Heart right ventricle (tissue), 16 donors: ENCODE measurements at regions not wholly inside any gene's neighbourhood (a gene's known extent, or its start where the extent isn't known, plus 50 kb on each side); places are given as distances from the start of the nearest gene placed in this dataset.

Experiments used
- ATAC-seq, 8 donors: fragments of 200-7000 bp; cut with Tn5 transposase; one replicate each; pipeline ENCODE4 v1.9.1; 2020; ENCODE audit warnings: mild to moderate bottlenecking in 8 of 8, moderate library complexity in 8 of 8, moderate number of reproducible peaks in 1 of 8
- DNase-seq, 2 donors: peaks; one replicate each; pipeline ENCODE4 v3.0.0-alpha.2; 2020
- H3K27ac ChIP-seq, 10 donors: fragments of 200-600 bp; sonication (generic) in 2 of 10; one replicate each; pipeline versions ENCODE4 v1.5.0 to v1.8.0; 2020 to 2022; ENCODE audit warnings: mild to moderate bottlenecking in 3 of 10
- H3K27me3 ChIP-seq, 7 donors: fragments of 200-600 bp; one replicate each; pipeline ENCODE4 v1.8.0; 2021 to 2022; ENCODE audit warnings: mild to moderate bottlenecking in 2 of 7
- H3K36me3 ChIP-seq, 9 donors: fragments of 200-600 bp; sonication (generic) in 1 of 9; one replicate each; pipeline versions ENCODE4 v1.5.0 to v1.8.0; 2020 to 2022; ENCODE audit warnings: mild to moderate bottlenecking in 2 of 9
- H3K4me1 ChIP-seq, 9 donors: fragments of 200-600 bp; sonication (generic) in 1 of 9; one replicate each; pipeline versions ENCODE4 v1.5.0 to v1.8.0; 2020 to 2022; ENCODE audit warnings: mild to moderate bottlenecking in 4 of 9
- H3K4me3 ChIP-seq, 10 donors: fragments of 200-600 bp; sonication (generic) in 2 of 10; one replicate each; pipeline versions ENCODE4 v1.5.0 to v1.8.0; 2020 to 2022; ENCODE audit warnings: mild to moderate bottlenecking in 7 of 10, moderate library complexity in 2 of 10
- H3K9me3 ChIP-seq, 11 donors: fragments of 200-600 bp in 10 of 11; sonication (generic) in 2 of 11; one replicate each; pipeline versions ENCODE4 v1.5.0 to v1.8.0; 2013 to 2022; ENCODE audit warnings: mild to moderate bottlenecking in 2 of 11, control low read depth in 1 of 11, moderate library complexity in 1 of 11
- CTCF ChIP-seq, 9 donors: fragments of 200-600 bp; sonication (generic) in 2 of 9; IDR thresholded peaks; one replicate each; pipeline versions ENCODE4 v1.5.0 to v1.8.0; 2021 to 2022; ENCODE audit warnings: antibody characterized with exemption in 9 of 9, mild to moderate bottlenecking in 5 of 9, moderate library complexity in 1 of 9
- WGBS, 2 donors: extraction: QIAGEN DNeasy Blood & Tissue Kit; methylation state at CpG; one replicate each; pipeline ENCODE4 v1.1.7; 2013; ENCODE audit warnings: inconsistent platforms in 1 of 2; 5-methylcytosine and 5-hydroxymethylcytosine counted together
- intact Hi-C, 10 donors: fragments of 100-400 bp; cut with DNase I; formaldehyde crosslinking; loops; one replicate each; pipeline versions ENCODE4 v1.11.1 to v1.14.2; 2022
- donor health status: Arrhythmogenic right ventricular cardiomyopathy.
- donor health status: ischemic (EF 13 %, LVEDD 7.1; RV severe dilation, severe dysfunction).
- donor health status: healthy with polysubstance abuse.
- donor health status: DM: no; HTN: yes; CAD: no.
- donor health status: DM: no; HTN: no; CAD: no.
- donor health status: ischemic (EF 25% LVEDD 6.9; RV normal size, moderate dysfunction).
- donor health status: ischemic (EF 25% LVEDD 5.7; RV mildly dilated, moderate dysfunction).
- donor health status: healthy.
- donor health status: DM: yes; HTN: yes; CAD: no.
- donor health status: Ischemic cardiomyopathy.
- donor health status: ischemic (EF 35%, LVEDD 5.7; RV mildly dilated, moderate dysfunction).
- donor health status: nonischemic (EF 11% LVEDD 7.7; RV severe dilation, severe dysfunction).
- donor health status: DM: yes; HTN: yes; CAD: no.
- donor health status: PGD.
- donor health status: ischemic (EF 29% LVEDD 5.4; RV normal size, mild dysfunction).
- donor health status: nonischemic (EF 23%, LVEDD 6.1; RV moderate dilation, normal function).

DNA sequence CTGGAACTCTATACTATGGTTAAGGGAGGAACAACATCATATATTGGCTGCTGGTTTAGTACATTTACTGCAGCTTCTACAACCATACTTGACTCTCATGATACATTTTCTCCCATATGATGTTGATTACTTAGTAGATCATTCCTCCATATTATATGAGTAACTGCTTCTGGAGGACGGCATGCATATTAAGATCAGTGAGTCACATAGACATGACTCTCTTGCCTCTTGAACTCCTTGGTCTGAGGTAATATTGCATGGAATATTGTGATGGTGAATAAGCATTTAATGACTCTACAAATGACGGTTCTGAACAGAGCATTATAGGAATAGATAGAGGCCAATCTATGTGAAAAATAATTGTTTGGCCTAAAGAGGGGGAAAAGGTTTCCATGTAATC is 418.8 kb upstream of the SPHKAP start:
- Histone ChIP-seq H3K27me3 (no peaks in the 10 kb centered on the region), H3K27ac (no peak overlapping the region), H3K9me3 (no peaks in the 10 kb centered on the region), H3K4me1 (no peaks in the 10 kb centered on the region), H3K36me3 (no peaks in the 10 kb centered on the region), H3K4me3 (no peak overlapping the region)
- WGBS, 2 donors, result 81 to 90% methylated on average over 2 of the region's 2 CpGs
- no peak for ATAC-seq
- TF ChIP-seq CTCF (IDR thresholded peaks at IDR 0.05), result no peak
- no peak for DNase-seq
- intact Hi-C loops, result no loop called here

GRCh38 chr2:228599781-228600180 is 418.3 kb upstream of the SPHKAP start:
- no peak overlapping the region for H3K27ac ChIP-seq
- 84 to 90% methylated on average over 1 of the region's 1 CpG for WGBS, 2 donors
- no peaks in the 10 kb centered on the region for H3K27me3 ChIP-seq
- no peaks in the 10 kb centered on the region for H3K4me1 ChIP-seq
- no peak overlapping the region for H3K4me3 ChIP-seq
- DNase-seq (no peak), ATAC-seq (no peak)
- no peaks in the 10 kb centered on the region for H3K36me3 ChIP-seq
- intact Hi-C loops, result no loop called here
- no peak for TF ChIP-seq CTCF (IDR thresholded peaks at IDR 0.05)
- no peaks in the 10 kb centered on the region for H3K9me3 ChIP-seq

- Histone ChIP-seq H3K4me3 (no peak overlapping the region), H3K27me3 (no peaks in the 10 kb centered on the region), H3K4me1 (no peaks in the 10 kb centered on the region), H3K36me3 (no peaks in the 10 kb centered on the region), H3K27ac (no peak overlapping the region), H3K9me3 (no peaks in the 10 kb centered on the region)
- ATAC-seq (no peak), DNase-seq (no peak)
- TF ChIP-seq CTCF (IDR thresholded peaks at IDR 0.05), result no peak
- intact Hi-C loops, result no loop called here
- 50 to 66% methylated on average over 5 of the region's 5 CpGs for WGBS, 2 donors
These were observed 417.8 kb upstream of the SPHKAP start for GRCh38 chr2:228599297-228599696.

DNA sequence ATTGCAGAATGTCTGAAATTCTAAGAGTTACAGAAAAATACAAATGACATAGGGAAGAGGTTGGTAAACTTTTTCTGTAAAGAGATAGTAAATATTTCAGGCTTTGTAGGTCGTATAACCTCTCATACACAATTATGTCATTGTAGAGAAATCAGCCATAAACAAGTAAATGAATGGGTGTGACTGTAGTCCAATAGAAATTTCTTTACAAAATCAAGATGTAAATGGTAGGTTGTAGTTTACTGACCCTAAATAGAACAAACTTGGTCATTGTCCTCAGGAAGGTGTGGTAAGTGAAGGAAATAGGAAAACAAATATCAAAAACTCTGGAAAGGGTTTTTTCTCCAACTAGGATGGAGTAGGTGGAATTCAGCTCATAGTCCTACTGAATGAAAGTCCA is 415.5 kb upstream of the SPHKAP start:
- no peaks in the 10 kb centered on the region for H3K9me3 ChIP-seq
- intact Hi-C loops, result no loop called here
- DNase-seq, result no peak
- H3K27ac ChIP-seq, result no peak overlapping the region
- H3K4me1 ChIP-seq, result no peaks in the 10 kb centered on the region
- ATAC-seq, result no peak
- TF ChIP-seq CTCF (IDR thresholded peaks at IDR 0.05), result no peak
- H3K36me3 ChIP-seq, result no peaks in the 10 kb centered on the region
- no peaks in the 10 kb centered on the region for H3K27me3 ChIP-seq
- WGBS, 2 donors, result 0% methylated on average over 1 of the region's 1 CpG
- H3K4me3 ChIP-seq, result no peak overlapping the region

DNA sequence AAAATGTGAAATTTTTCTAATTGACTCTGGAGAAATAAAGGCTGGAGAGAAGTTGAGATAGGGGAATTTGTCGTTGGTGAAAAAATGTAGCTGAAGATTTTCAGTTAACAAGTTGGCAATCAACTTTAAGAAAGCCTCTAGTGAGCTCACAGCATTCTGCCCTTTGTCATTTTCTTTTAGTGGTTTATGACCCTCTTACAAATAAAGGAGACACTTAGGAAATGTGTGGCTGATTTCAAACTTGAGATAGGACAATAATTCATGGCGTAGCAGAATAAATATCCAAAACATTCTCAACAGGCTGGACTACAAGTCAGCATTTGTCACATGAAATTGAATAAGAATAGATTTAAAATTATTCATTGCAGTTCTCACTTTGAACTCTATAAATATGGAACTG is 412.5 kb upstream of the SPHKAP start:
- Histone ChIP-seq H3K27me3 (no peaks in the 10 kb centered on the region), H3K36me3 (no peaks in the 10 kb centered on the region), H3K4me3 (no peak overlapping the region), H3K4me1 (no peaks in the 10 kb centered on the region), H3K27ac (no peak overlapping the region), H3K9me3 (no peaks in the 10 kb centered on the region)
- ATAC-seq (no peak), DNase-seq (no peak)
- 59 to 65% methylated on average over 2 of the region's 2 CpGs for WGBS, 2 donors
- no peak for TF ChIP-seq CTCF (IDR thresholded peaks at IDR 0.05)
- intact Hi-C loops, result no loop called here
